B cell (primary cell): ENCODE measurements at regions not wholly inside any gene's neighbourhood (a gene's known extent, or its start where the extent isn't known, plus 50 kb on each side); places are given as distances from the start of the nearest gene placed in this dataset.

Experiments
- ATAC-seq: fragments of 200-7000 bp; cut with Tn5 transposase; one replicate; pipeline ENCODE4 v1.10.0; 2021; ENCODE audit warnings: low read depth, mild to moderate bottlenecking, moderate number of reproducible peaks, moderate library complexity
- CTCF ChIA-PET: fragments of 350-600 bp; sonication (Branson Sonifier 250); formaldehyde crosslinking; loops from one replicate; lab custom pipeline; 2021; ENCODE audit warnings: antibody characterized with exemption, inconsistent platforms; lab: Charles Lee
- POLR2A ChIA-PET: fragments of 350-600 bp; sonication (Branson Sonifier 250); formaldehyde crosslinking; loops from one replicate; lab custom pipeline; 2021; ENCODE audit warnings: antibody characterized with exemption; lab: Charles Lee
- DNase-seq: peaks from one replicate; pipeline ENCODE4 v3.0.0; 2013
- H2AFZ ChIP-seq: 2 replicates; pipeline ENCODE4 v1.6.1; 2012; ENCODE audit warnings: mild to moderate bottlenecking, low read depth, low read length; ENCODE audit not compliant: insufficient read depth, poor library complexity, severe bottlenecking
- H3K27ac ChIP-seq, 2 donors: 1 replicate in 1 of 2; 2 replicates in 1 of 2; pipeline ENCODE4 v1.5.1; 2012 to 2013; ENCODE audit warnings: low read length in 2 of 2, mild to moderate bottlenecking in 2 of 2, moderate library complexity in 1 of 2
- H3K27me3 ChIP-seq, 4 experiments: fragments of 200-600 bp in 1 of 4; sonication (generic) in 1 of 4; replicated peaks in 1 of 4; 1 replicate in 2 of 4; 2 replicates in 2 of 4; pipeline versions ENCODE4 v1.6.1 to v1.7.0; 2013 to 2016; ENCODE audit warnings: low read length in 3 of 4, mild to moderate bottlenecking in 2 of 4, mixed read lengths in 1 of 4, moderate library complexity in 1 of 4; ENCODE audit not compliant: insufficient read depth in 4 of 4, control insufficient read depth in 3 of 4; ENCODE audit errors: control extremely low read depth in 1 of 4
- H3K36me3 ChIP-seq, 2 experiments: replicated peaks in 1 of 2; 1 replicate in 1 of 2; 2 replicates in 1 of 2; pipeline versions ENCODE4 v1.6.1 to v1.7.1; 2013; ENCODE audit warnings: low read length in 1 of 2; ENCODE audit not compliant: insufficient read depth in 2 of 2, control insufficient read depth in 1 of 2; ENCODE audit errors: control extremely low read depth in 1 of 2, extremely low read depth in 1 of 2
- H3K4me1 ChIP-seq, 2 donors: fragments of 200-600 bp in 1 of 2; sonication (generic) in 1 of 2; 1 replicate in 1 of 2; 2 replicates in 1 of 2; pipeline versions ENCODE4 v1.5.1 to v1.6.1; 2013 to 2017; ENCODE audit warnings: low read length in 2 of 2; ENCODE audit not compliant: control insufficient read depth in 2 of 2, insufficient read depth in 2 of 2
- H3K4me2 ChIP-seq: replicated peaks from 2 replicates; pipeline ENCODE3; 2012; ENCODE audit warnings: mild to moderate bottlenecking, low read depth, low read length; ENCODE audit not compliant: poor library complexity, severe bottlenecking
- H3K4me3 ChIP-seq, 5 experiments: fragments of 200-600 bp in 1 of 5; sonication (generic) in 1 of 5; 1 replicate in 3 of 5; 2 replicates in 2 of 5; pipeline versions ENCODE4 v1.5.1 to v1.7.0; 2011 to 2016; ENCODE audit warnings: low read length in 4 of 5, mild to moderate bottlenecking in 4 of 5, low read depth in 2 of 5, control low read depth in 1 of 5, moderate library complexity in 1 of 5; ENCODE audit not compliant: insufficient read depth in 1 of 5; ENCODE audit errors: control extremely low read depth in 1 of 5, extremely low read depth in 1 of 5
- H3K79me2 ChIP-seq: fragments of 200-600 bp; sonication (generic); one replicate; pipeline ENCODE4 v1.6.0; 2016; ENCODE audit warnings: low read length; ENCODE audit not compliant: control insufficient read depth, insufficient read depth
- H3K9ac ChIP-seq: fragments of 200-600 bp; sonication (generic); 2 replicates; pipeline ENCODE4 v1.6.1; 2017; ENCODE audit warnings: mild to moderate bottlenecking, low read length, moderate library complexity
- H3K9me3 ChIP-seq, 3 donors: one replicate each; pipeline versions ENCODE4 v1.6.1 to v1.7.1; 2013; ENCODE audit warnings: low read length in 2 of 3; ENCODE audit not compliant: control insufficient read depth in 2 of 3, insufficient read depth in 1 of 3; ENCODE audit errors: control extremely low read depth in 1 of 3
- H4K20me1 ChIP-seq: 2 replicates; pipeline ENCODE4 v1.6.0; 2012; ENCODE audit warnings: mild to moderate bottlenecking, low read length; ENCODE audit not compliant: insufficient read depth, control insufficient read depth, poor library complexity, severe bottlenecking
- H3K27ac Mint-ChIP-seq: one replicate; pipeline ENCODE4 v1.8.0; 2021; ENCODE audit warnings: mixed read lengths
- H3K27me3 Mint-ChIP-seq: one replicate; pipeline ENCODE4 v1.8.0; 2021; ENCODE audit warnings: mixed read lengths
- H3K4me1 Mint-ChIP-seq: one replicate; pipeline ENCODE4 v1.8.0; 2021; ENCODE audit warnings: mixed read lengths
- H3K4me3 Mint-ChIP-seq: one replicate; pipeline ENCODE4 v1.8.0; 2021; ENCODE audit warnings: mixed read lengths
- H3K9me3 Mint-ChIP-seq: one replicate; pipeline ENCODE4 v1.8.0; 2022; ENCODE audit warnings: mixed read lengths; ENCODE audit not compliant: insufficient read depth
- CTCF ChIP-seq: fragments of 200-600 bp; IDR thresholded peaks from one replicate; pipeline ENCODE4 v1.8.0; 2022; ENCODE audit warnings: antibody characterized with exemption, mild to moderate bottlenecking
- EZH2 ChIP-seq: IDR thresholded peaks from 2 replicates; pipeline ENCODE4 v1.6.1; 2012; ENCODE audit warnings: borderline replicate concordance, low read depth, mild to moderate bottlenecking, moderate library complexity, low read length; ENCODE audit not compliant: insufficient read depth, poor library complexity, severe bottlenecking
- WGBS: methylation state at CpG from one replicate; pipeline ENCODE4 v1.1.5; 2013; ENCODE audit warnings: missing lambda C conversion rate; ENCODE audit not compliant: insufficient coverage; 5-methylcytosine and 5-hydroxymethylcytosine counted together
- intact Hi-C: fragments of 100-400 bp; cut with micrococcal nuclease; formaldehyde crosslinking; loops from one replicate; pipeline ENCODE4 v1.10.0; 2022

- Histone ChIP-seq H3K4me3 (no peak overlapping the region), H3K79me2 (no peaks in the 10 kb centered on the region), H3K27me3 (no peaks in the 10 kb centered on the region), H2AFZ (no peak overlapping the region), H3K4me2 (no peak overlapping the region), H4K20me1 (no peaks in the 10 kb centered on the region), H3K9ac (no peak overlapping the region), H3K4me1 (no peaks in the 10 kb centered on the region), H3K27ac (no peak overlapping the region), H3K9me3 (no peaks in the 10 kb centered on the region), H3K36me3 (no peaks in the 10 kb centered on the region)
- H3K9me3 Mint-ChIP-seq: no peaks in the 10 kb centered on the region
- WGBS: 89% methylated on average over 2 of the region's 4 CpGs
- intact Hi-C loops: no loop called here
- TF ChIP-seq CTCF (no peak), EZH2 (no peak)
- no peak overlapping the region for H3K4me3 Mint-ChIP-seq
- ATAC-seq (no peak), DNase-seq (no peak)
- no peaks in the 10 kb centered on the region for H3K4me1 Mint-ChIP-seq
- H3K27ac Mint-ChIP-seq: no peak overlapping the region
- no peaks in the 10 kb centered on the region for H3K27me3 Mint-ChIP-seq
- ChIA-PET CTCF (interaction anchor here (0.7 kb wide), 1 partner anchor 109 kb away, joined by 3 read pairs; no protein-coding TSS in a partner anchor), POLR2A (no interaction called here)
Observed at GRCh38 chr3:181533811-181534210, 177.9 kb upstream of the SOX2 start.

GRCh38 chr3:181530584-181530983, 181.1 kb upstream of the SOX2 start:
- no peak for ATAC-seq
- CTCF ChIA-PET: no interaction called here

More at GRCh38 chr3:181530584-181530983, 181.1 kb upstream of the SOX2 start:
- Mint-ChIP-seq H3K4me1 (no peaks in the 10 kb centered on the region), H3K27ac (no peak overlapping the region), H3K4me3 (no peak overlapping the region), H3K27me3 (no peaks in the 10 kb centered on the region), H3K9me3 (no peaks in the 10 kb centered on the region)
- DNase-seq: no peak
- Histone ChIP-seq H3K4me2 (no peak overlapping the region), H3K4me1 (no peaks in the 10 kb centered on the region), H2AFZ (no peak overlapping the region), H3K79me2 (no peaks in the 10 kb centered on the region), H3K36me3 (no peaks in the 10 kb centered on the region), H3K27me3 (no peaks in the 10 kb centered on the region), H4K20me1 (no peaks in the 10 kb centered on the region), H3K4me3 (no peak overlapping the region), H3K9ac (no peak overlapping the region), H3K27ac (no peak overlapping the region), H3K9me3 (no peaks in the 10 kb centered on the region)
- no peak for TF ChIP-seq CTCF
- no peak for TF ChIP-seq EZH2
- intact Hi-C loops: no loop called here
- POLR2A ChIA-PET: no interaction called here
